BE2C (cell line): ENCODE measurements at regions not wholly inside any gene's neighbourhood (a gene's known extent, or its start where the extent isn't known, plus 50 kb on each side); places are given as distances from the start of the nearest gene placed in this dataset.

Source experiments
- DNase-seq: peaks from one replicate; pipeline ENCODE4 v3.0.0-alpha.2; 2020
- H3K27me3 ChIP-seq: fragments of 250-450 bp; sonication (Bioruptor Pico); 2 replicates; pipeline ENCODE4 v1.5.1; 2020; ENCODE audit warnings: mild to moderate bottlenecking
- H3K36me3 ChIP-seq: fragments of 250-450 bp; sonication (Bioruptor Pico); 2 replicates; pipeline ENCODE4 v1.5.1; 2020; ENCODE audit warnings: mild to moderate bottlenecking
- H3K4me1 ChIP-seq: fragments of 250-450 bp; sonication (Bioruptor Pico); 2 replicates; pipeline ENCODE4 v1.5.1; 2020
- H3K4me3 ChIP-seq: 2 replicates; pipeline ENCODE4 v1.5.1; 2011; ENCODE audit warnings: low read depth, low read length
- H3K9me3 ChIP-seq: fragments of 250-450 bp; sonication (Bioruptor Pico); 2 replicates; pipeline ENCODE4 v1.5.1; 2020
- TF ChIP-seq, protein P1 (sequence below): IDR thresholded peaks from 2 replicates; pipeline ENCODE4 v1.5.1; 2012; ENCODE audit warnings: mild to moderate bottlenecking, low read depth, low read length

- DNase-seq: no peak
- TF ChIP-seq, protein P1, sequence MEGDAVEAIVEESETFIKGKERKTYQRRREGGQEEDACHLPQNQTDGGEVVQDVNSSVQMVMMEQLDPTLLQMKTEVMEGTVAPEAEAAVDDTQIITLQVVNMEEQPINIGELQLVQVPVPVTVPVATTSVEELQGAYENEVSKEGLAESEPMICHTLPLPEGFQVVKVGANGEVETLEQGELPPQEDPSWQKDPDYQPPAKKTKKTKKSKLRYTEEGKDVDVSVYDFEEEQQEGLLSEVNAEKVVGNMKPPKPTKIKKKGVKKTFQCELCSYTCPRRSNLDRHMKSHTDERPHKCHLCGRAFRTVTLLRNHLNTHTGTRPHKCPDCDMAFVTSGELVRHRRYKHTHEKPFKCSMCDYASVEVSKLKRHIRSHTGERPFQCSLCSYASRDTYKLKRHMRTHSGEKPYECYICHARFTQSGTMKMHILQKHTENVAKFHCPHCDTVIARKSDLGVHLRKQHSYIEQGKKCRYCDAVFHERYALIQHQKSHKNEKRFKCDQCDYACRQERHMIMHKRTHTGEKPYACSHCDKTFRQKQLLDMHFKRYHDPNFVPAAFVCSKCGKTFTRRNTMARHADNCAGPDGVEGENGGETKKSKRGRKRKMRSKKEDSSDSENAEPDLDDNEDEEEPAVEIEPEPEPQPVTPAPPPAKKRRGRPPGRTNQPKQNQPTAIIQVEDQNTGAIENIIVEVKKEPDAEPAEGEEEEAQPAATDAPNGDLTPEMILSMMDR: no peak
- no peak overlapping the region for H3K4me3 ChIP-seq
- H3K27me3 ChIP-seq: no peaks in the 10 kb centered on the region; the same call in none of the 2 replicates
- no peaks in the 10 kb centered on the region for H3K9me3 ChIP-seq
- no peaks in the 10 kb centered on the region for H3K4me1 ChIP-seq
- H3K36me3 ChIP-seq: no peaks in the 10 kb centered on the region
These were observed 97.9 kb downstream of the CCNA1 start for GRCh38 chr13:36530050-36530789.

GRCh38 chr13:36530861-36531590 lies 98.7 kb downstream of the CCNA1 start:
- no peak overlapping the region for H3K4me3 ChIP-seq
- H3K9me3 ChIP-seq: no peaks in the 10 kb centered on the region
- TF ChIP-seq, protein P1: no peak
- no peak for DNase-seq
- H3K36me3 ChIP-seq: no peaks in the 10 kb centered on the region
- no peaks in the 10 kb centered on the region; the same call in none of the 2 replicates for H3K27me3 ChIP-seq
- H3K4me1 ChIP-seq: no peaks in the 10 kb centered on the region

GRCh38 chr13:36531746-36532486 lies 99.6 kb downstream of the CCNA1 start:
- Histone ChIP-seq H3K4me3 (no peak overlapping the region), H3K9me3 (no peaks in the 10 kb centered on the region), H3K36me3 (no peaks in the 10 kb centered on the region), H3K27me3 (no peaks in the 10 kb centered on the region; the same call in none of the 2 replicates), H3K4me1 (no peaks in the 10 kb centered on the region)
- TF ChIP-seq, protein P1: no peak
- no peak for DNase-seq

GRCh38 chr13:36533806-36534205 lies 101.5 kb downstream of the CCNA1 start:
- TF ChIP-seq, protein P1: no peak
- Histone ChIP-seq H3K9me3 (no peaks in the 10 kb centered on the region), H3K4me3 (no peak overlapping the region), H3K36me3 (no peaks in the 10 kb centered on the region), H3K27me3 (no peaks in the 10 kb centered on the region; the same call in 1 of the 2 replicates), H3K4me1 (no peaks in the 10 kb centered on the region)
- DNase-seq: no peak

- H3K27me3 ChIP-seq: no peaks in the 10 kb centered on the region; the same call in 1 of the 2 replicates
- no peaks in the 10 kb centered on the region for H3K36me3 ChIP-seq
- no peaks in the 10 kb centered on the region for H3K4me1 ChIP-seq
- H3K4me3 ChIP-seq: no peak overlapping the region
- TF ChIP-seq, protein P1: no peak
- no peak for DNase-seq
- no peaks in the 10 kb centered on the region for H3K9me3 ChIP-seq
These were observed 104.3 kb downstream of the CCNA1 start for GRCh38 chr13:36536546-36536945.
